ENCODE measurements at regions not wholly inside any gene's neighbourhood (a gene's known extent, or its start where the extent isn't known, plus 50 kb on each side); places are given as distances from the start of the nearest gene placed in this dataset.

DNA sequence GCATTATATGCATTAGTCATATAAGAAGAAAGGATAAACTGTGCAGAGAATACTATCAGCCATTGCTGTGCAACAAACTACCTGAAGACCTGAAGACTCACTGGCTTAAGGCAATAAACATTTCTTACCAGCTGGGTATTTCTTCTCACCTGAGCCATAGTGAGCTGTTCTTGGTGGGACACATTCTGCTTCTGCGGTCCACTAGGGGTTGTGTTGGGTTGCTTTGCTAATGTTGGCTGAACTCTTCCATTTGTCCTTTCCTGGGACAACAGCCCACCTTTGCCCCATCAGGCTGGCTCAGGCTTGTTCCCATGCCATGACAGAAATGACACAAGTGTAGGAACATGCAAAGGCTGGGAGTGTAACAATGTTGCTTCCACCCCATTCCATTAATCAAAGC, 388.6 kb downstream of the PCDH7 start:
- no peak for ATAC-seq
- intact Hi-C loops (cut with DNase I), result no loop called here
- DNase-seq (ENCODE audit: missing footprints), result no peak

- no peak for ATAC-seq
- intact Hi-C loops (cut with DNase I), result no loop called here
- no peak for DNase-seq (ENCODE audit: missing footprints)
Measured at GRCh38 chr4:31111790-31112189, 391.6 kb downstream of the PCDH7 start.

GRCh38 chr4:31114816-31115215, 394.6 kb downstream of the PCDH7 start:
- intact Hi-C loops (cut with DNase I), result no loop called here
- DNase-seq (ENCODE audit: missing footprints), result no peak
- ATAC-seq, result no peak

GRCh38 chr4:31124008-31124585, 403.9 kb downstream of the PCDH7 start:
- intact Hi-C loops (cut with DNase I), result no loop called here
- ATAC-seq (no peak), DNase-seq (ENCODE audit: missing footprints) (no peak)

GRCh38 chr4:31125061-31125460, 404.9 kb downstream of the PCDH7 start:
- intact Hi-C loops (cut with DNase I), result no loop called here
- ATAC-seq (no peak), DNase-seq (ENCODE audit: missing footprints) (no peak)

DNA sequence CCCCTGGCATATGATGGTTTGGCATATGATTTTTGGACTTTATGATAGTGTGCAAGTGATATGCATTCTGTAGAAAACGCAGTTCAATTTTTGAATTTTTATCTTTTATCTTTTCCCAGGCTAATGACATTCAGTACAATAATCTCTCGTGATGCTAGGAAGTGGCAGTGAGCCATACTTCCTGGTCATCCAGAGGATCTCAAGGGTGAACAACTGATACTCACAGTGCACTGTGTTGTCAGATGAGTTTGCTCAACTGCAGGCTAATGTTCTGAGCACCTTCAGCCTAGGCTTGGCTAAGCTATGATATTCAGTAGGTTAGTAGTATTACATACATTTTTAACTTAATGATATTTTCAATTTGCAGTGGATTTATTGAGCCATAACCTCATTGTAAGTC, 405.3 kb downstream of the PCDH7 start:
- intact Hi-C loops (cut with DNase I), result no loop called here
- DNase-seq (ENCODE audit: missing footprints) (no peak), ATAC-seq (no peak)

DNA sequence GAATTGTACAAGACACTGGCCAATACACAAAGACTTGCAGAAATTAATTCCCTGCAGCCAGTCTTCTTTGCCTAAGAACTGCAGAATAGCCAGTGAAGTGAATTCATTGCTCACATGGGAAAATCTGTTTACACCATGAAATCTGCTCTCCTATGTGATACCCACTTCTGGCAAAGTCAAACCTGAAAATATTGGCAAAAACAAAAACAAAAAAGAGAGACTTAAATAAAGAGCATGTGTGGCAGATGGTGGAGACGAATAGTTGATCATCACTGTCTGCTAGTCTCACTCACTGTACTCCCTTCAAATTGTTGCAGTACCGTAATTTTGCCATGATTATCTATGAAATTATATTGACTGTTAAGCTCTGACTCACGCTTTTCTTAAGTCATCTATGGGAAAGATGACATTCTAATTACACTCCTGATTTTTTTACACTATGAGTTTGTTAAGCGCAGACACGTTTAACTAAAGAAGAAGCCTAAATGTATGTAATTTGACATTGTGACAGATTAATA, 406.8 kb downstream of the PCDH7 start:
- intact Hi-C loops (cut with DNase I), result no loop called here
- ATAC-seq, result no peak
- DNase-seq (ENCODE audit: missing footprints), result no peak

GRCh38 chr4:31130930-31131329, 410.8 kb downstream of the PCDH7 start:
- ATAC-seq, result no peak

DNA sequence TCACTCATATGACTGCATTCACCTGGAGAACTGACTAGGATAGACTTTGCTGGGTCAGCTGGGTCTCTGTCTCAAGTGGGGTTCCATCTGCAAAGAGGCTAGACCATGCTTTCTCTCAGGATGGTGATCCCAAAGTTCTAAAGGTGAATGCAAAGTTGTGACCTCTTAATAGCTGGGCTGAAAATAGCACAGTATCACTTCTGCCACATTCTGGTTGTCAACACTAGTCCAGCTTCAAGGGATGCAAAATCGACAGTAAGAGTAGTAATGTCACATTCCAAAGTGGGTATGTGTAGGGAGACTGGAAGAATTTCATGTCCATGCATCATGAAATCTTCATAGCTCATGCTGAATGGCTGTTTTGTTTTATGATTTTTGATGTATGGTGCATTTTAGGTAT, 414.6 kb downstream of the PCDH7 start:
- intact Hi-C loops (cut with DNase I), result loop anchor here (2.0 kb wide), 1 partner anchor 44 kb away; no protein-coding TSS in a partner anchor
- ATAC-seq (peak; percentile 92), DNase-seq (ENCODE audit: missing footprints) (no peak)

More at GRCh38 chr4:31130930-31131329, 410.8 kb downstream of the PCDH7 start:
- DNase-seq (ENCODE audit: missing footprints), result no peak
- intact Hi-C loops (cut with DNase I), result no loop called here

DNA sequence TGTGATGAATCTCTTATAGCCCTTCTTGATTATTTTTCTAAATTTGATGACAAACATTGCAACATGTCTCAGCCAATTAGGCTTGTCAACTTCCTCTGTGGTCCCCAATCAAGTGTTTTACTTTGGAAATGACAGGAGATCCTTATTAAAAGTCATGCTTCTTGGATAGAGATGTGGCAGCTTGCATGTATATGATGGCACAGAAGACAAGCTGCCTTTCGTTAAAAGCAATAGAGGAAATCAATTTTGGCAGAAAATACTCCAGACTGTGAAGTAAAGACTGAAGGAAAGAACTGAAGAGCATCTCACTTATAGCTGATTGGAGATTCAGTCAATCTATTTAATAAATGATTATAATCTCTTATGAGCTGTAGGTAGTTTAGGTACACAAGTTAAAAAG, 419.6 kb downstream of the PCDH7 start:
- ATAC-seq, result no peak
- DNase-seq (ENCODE audit: missing footprints), result no peak
- intact Hi-C loops (cut with DNase I), result no loop called here

DNA sequence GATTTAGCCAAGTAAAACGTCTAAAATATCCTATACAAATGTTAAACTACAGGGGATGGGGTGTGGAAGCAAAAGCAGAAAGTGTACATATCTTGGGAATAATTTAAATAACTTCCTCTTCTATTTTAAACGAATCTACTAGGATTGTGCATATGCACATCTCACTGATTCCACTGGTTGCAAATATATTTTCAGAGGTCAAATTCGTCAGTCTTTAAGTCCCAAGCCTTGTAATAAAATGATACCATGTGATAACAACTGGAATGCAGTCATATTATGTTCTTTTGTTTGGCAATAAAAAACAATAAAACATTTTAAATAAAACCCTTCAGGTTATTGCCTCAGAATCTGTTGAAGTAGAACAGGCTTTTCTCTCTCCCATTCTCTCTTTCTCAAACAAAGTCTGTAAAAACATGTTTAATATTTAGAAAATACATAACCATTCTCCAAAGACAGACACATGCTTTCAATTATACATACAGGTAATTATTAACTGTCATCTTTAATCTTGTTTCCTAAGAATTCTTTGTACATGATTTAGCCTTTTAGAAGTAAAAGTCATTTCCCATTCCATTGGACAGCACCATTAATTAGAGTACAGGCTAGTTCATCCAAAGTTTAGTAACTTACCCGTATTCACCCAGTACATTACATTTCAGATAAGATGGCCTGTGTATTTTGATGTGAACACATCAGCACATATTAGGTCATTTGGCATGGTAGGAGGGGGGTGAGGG, 421.1 kb downstream of the PCDH7 start:
- intact Hi-C loops (cut with DNase I), result no loop called here
- ATAC-seq (no peak), DNase-seq (ENCODE audit: missing footprints) (no peak)

GRCh38 chr4:31141832-31142142, 421.6 kb downstream of the PCDH7 start:
- ATAC-seq (no peak), DNase-seq (ENCODE audit: missing footprints) (no peak)
- intact Hi-C loops (cut with DNase I), result no loop called here

DNA sequence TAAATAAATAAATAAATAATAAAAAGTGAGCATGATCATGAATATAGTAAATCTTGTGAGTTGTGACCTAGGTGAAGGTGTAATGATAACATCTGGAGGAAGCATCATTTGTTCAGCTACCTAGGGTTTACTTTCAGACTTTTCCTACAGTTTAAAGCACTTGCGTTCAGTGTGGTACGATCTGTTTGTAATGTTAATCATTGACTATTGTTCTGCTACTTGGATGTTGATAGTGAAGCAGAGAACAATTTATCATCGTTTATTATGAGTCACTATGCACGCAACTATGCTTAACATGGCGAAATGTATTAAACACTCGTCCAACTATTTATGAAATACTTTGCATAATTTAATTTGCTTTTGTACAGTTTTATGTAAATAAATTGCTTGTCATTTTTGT, 426.2 kb downstream of the PCDH7 start:
- intact Hi-C loops (cut with DNase I), result no loop called here
- DNase-seq (ENCODE audit: missing footprints), result no peak
- ATAC-seq, result no peak

GRCh38 chr4:31148990-31149389, 428.8 kb downstream of the PCDH7 start:
- DNase-seq (ENCODE audit: missing footprints) (no peak), ATAC-seq (no peak)
- intact Hi-C loops (cut with DNase I), result no loop called here

GRCh38 chr4:31156221-31156620, 436.1 kb downstream of the PCDH7 start:
- intact Hi-C loops (cut with DNase I), result no loop called here
- no peak for ATAC-seq

DNA sequence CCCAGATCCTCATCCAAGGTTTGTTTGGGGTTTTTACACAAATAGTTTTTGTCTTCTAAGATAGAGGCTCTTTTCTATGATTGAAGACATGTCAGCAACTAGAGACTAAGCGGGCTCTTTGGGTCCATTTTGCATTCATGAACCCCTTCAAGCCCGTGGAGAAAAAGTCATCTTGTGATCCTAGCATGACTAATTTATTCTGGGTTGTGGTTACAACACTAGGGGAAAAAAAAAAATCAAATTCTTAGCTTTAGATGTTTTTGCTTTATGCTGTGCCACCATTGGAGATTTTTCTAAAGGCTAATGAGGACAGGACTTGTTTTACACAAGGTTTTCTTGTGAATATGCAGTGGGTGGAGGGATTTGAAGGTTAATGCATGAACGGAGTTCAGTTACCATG, 440.0 kb downstream of the PCDH7 start:
- DNase-seq (ENCODE audit: missing footprints) (no peak), ATAC-seq (no peak)
- intact Hi-C loops (cut with DNase I), result no loop called here

More at GRCh38 chr4:31156221-31156620, 436.1 kb downstream of the PCDH7 start:
- DNase-seq (ENCODE audit: missing footprints), result no peak

DNA sequence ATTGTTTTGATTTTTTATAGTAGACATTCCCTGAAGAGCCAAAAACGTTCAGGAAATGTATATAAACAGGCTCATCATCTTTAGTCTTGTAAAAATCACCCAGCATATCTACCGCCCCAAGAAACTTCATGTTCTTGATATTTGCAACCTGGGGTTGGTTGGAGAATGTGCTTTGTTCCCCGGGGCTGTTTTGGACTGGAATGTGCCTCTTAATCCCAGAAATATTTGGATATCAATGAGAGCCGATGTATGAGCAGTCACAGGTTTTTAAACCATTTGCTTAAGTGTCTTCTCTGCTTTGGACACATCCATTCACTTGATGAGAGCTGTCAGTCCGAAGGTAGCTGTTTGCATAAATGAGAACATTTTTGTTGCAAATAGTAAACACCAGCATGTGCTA, 449.7 kb downstream of the PCDH7 start:
- ATAC-seq, result no peak
- intact Hi-C loops (cut with DNase I), result no loop called here
- no peak for DNase-seq (ENCODE audit: missing footprints)

- intact Hi-C loops (cut with DNase I), result no loop called here
- no peak for DNase-seq (ENCODE audit: missing footprints)
- no peak for ATAC-seq
Measured at GRCh38 chr4:31171362-31171761, 451.2 kb downstream of the PCDH7 start.

DNA sequence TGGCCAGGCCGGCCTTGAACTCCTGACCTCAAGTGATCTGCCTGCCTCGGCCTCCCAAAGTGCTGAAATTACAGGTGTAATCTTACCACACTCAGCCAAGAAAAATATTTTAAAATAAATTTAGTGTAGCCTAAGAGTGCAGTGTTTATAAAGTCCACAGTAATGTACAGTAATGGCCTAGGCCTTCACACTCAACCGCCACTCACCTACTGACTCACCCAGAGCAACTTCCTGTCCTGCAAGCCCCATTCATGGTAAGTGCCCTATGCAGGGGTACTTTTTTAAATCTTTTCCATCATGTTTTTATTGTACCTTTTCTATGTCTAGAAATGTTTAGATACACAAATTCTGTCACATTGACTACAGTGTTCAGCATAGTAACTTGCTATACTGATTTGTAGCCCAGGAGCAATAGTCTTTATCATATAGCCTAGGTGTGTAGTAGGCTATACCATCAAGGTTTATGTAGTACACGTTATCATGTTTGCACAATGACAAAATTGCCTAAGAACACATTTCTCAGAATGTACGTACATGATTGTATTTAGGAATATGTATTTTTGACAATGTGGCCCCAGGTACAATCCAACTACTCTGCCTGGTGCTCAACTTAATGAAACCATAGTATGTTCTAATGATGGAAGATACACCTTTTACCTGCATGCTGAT, 455.2 kb downstream of the PCDH7 start:
- intact Hi-C loops (cut with DNase I), result no loop called here
- DNase-seq (ENCODE audit: missing footprints) (no peak), ATAC-seq (no peak)

GRCh38 chr4:31183256-31183655, 463.1 kb downstream of the PCDH7 start:
- intact Hi-C loops (cut with DNase I), result no loop called here
- ATAC-seq (no peak), DNase-seq (ENCODE audit: missing footprints) (no peak)
